ES-I3 (cell line): ENCODE measurements at regions not wholly inside any gene's neighbourhood (a gene's known extent, or its start where the extent isn't known, plus 50 kb on each side); places are given as distances from the start of the nearest gene placed in this dataset.

Source experiments
- H3K36me3 ChIP-seq: 2 replicates; pipeline ENCODE4 v1.6.1; 2013; ENCODE audit warnings: mild to moderate bottlenecking, low read length, control low read depth, moderate library complexity; ENCODE audit not compliant: insufficient read depth
- H3K4me1 ChIP-seq: 2 replicates; pipeline ENCODE4 v1.6.1; 2013; ENCODE audit warnings: mild to moderate bottlenecking, control low read depth, low read length; ENCODE audit not compliant: insufficient read depth
- H3K9ac ChIP-seq: 2 replicates; pipeline ENCODE4 v1.6.1; 2013; ENCODE audit warnings: low read depth, mild to moderate bottlenecking, low read length, moderate library complexity
- H3K9me3 ChIP-seq: 2 replicates; pipeline ENCODE4 v1.6.1; 2013; ENCODE audit warnings: mild to moderate bottlenecking, low read length, moderate library complexity; ENCODE audit not compliant: control insufficient read depth, insufficient read depth

DNA sequence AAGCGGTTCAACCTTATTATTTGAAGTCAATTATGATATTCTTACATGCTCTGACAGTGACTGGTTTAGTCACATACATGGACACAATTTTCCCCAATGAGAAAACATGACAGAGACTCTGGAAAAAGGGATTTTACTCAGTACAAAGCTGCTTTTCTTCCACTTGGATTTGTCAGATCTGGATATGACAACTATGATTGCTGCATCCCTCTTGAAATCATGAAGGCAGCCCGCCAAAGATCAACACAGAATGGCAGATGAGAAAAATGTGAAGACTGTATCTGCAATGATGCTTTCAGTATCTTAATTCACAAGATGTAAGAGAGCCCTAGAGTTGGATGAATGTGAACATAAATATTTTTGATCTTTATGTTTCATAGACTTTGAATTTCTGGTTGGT lies 439.6 kb downstream of the CDH8 start:
- no peaks in the 10 kb centered on the region for H3K36me3 ChIP-seq
- no peaks in the 10 kb centered on the region for H3K9me3 ChIP-seq
- H3K4me1 ChIP-seq = no peaks in the 10 kb centered on the region
- H3K9ac ChIP-seq = no peak overlapping the region

DNA sequence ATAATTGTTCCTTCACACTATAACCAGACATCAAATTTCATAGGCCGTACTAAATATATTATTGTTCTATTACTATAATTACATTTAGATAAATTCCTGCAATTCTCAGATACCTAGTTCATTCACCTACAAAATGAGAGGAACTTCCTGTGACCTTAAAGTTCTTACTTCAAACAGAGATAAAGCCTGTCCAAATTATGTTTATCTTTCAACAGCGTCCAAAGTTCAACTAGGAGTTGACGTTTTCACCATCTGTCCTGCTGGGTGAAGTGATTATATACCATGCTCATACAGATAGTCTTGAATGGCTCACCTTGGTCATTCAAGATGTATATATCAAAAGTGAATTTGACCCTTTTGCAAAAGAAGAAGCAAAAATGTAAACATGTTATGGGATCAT lies 440.6 kb downstream of the CDH8 start:
- Histone ChIP-seq H3K9ac (no peak overlapping the region), H3K4me1 (no peaks in the 10 kb centered on the region), H3K9me3 (no peaks in the 10 kb centered on the region), H3K36me3 (no peaks in the 10 kb centered on the region)

DNA sequence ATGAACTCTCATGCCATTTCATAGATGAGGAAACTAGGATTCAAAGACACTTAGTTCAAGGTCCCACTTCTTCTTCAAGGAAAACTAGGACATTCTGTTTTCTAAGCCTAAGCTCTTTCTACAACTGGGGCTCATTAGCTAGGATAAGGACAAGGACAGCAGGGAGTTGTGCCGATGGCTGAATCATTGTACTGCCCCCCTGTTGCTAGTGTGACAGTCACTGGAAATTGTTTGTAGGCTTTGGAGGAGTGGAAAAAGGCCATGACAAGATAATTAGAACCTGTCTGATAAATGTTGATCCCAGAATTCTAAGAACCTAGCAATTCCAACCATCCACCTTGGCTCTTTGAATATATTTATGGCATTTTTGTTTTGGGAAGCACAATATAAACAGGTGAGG lies 445.7 kb downstream of the CDH8 start:
- no peak overlapping the region for H3K9ac ChIP-seq
- no peaks in the 10 kb centered on the region for H3K4me1 ChIP-seq
- no peaks in the 10 kb centered on the region for H3K36me3 ChIP-seq
- H3K9me3 ChIP-seq = no peaks in the 10 kb centered on the region

DNA sequence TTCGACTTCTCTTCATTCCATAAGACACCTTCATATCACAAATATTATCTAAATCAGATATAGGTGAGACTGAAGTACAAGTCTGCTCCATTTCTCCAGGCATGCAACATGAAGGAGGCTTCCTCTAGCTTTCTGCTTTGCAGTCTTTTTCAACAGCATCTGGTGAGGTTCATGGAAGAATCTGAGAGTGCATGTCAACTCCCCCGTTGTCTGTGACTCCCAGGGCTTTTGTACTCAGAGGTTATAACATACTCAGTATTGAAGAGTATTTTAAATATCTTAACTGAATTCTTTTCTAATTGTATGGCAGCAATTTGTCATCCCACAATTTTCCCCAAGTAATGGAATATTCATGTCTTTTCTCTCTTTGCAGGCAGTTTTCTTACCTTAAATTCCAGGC lies 448.7 kb downstream of the CDH8 start:
- H3K36me3 ChIP-seq = no peaks in the 10 kb centered on the region
- no peaks in the 10 kb centered on the region for H3K9me3 ChIP-seq
- H3K9ac ChIP-seq = no peak overlapping the region
- no peaks in the 10 kb centered on the region for H3K4me1 ChIP-seq

DNA sequence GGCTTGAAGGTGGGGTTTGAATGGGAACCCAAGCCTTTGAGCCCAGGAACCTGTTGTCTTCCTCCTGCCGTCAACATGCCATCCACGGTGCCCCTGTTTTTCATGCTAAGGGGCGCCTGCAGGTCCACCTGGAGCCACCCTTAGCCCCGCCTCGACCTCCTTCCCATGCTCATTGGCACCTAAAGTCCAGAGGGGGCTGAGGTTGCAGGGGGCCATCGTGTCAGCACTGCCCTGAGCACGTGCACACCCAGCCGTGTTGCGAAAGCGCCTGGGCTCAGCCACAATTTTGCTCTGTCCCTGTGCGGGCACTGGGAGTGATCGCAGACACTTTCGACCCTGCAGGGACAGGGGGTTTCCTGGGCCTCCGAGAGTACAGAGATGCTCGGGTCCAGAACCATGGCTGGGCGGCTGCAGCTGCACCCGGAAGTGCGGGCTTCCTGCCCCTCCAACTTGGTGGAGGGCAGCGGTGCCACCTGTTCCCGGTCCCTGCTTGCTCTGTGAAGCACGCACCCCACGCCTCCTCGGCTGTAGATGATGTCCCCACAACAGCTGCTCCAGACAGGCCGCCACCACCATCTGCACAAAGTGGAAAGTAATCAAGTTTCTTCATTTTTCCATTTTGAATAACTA lies 454.7 kb downstream of the CDH8 start:
- no peak overlapping the region for H3K9ac ChIP-seq
- H3K36me3 ChIP-seq = no peaks in the 10 kb centered on the region
- H3K4me1 ChIP-seq = no peaks in the 10 kb centered on the region
- no peaks in the 10 kb centered on the region for H3K9me3 ChIP-seq

DNA sequence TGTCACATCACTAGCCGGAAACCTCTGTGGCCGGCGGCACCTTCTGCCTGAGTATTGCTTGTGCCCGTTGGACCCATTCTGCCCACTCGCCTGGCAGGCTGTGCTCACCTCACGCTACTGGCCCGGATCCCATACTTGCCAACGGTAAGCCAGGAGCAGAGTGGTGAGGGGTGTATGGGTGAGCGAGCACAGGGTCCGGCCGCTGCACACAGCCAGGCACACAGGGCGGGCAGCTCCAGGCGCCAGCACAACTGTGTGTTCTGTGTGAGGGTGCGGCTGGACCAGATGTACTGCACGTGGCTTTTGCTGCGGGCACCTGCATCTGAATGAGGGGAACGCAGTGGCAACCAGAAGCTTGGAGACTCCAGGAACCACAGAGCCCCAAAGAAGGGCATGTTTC lies 455.7 kb downstream of the CDH8 start:
- H3K9me3 ChIP-seq = no peaks in the 10 kb centered on the region

DNA sequence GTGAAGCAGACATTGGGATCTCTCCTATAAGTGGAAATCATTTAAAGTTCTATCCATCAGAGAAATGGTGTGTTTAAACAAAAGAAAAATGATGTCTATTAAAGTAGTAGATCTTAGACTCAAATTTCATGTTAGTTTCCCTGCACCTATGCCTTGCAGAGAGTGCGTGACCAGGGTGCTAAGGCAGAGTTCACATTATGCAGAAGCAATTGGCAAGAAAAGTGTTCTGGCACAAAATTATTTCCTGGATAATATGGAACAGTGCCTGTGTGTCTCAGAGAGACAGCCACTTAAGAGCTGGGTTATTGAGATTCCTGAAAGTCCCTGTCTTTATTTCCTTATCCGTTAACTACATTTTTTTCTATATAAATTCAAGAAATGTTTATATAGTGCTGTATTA lies 457.0 kb downstream of the CDH8 start:
- Histone ChIP-seq H3K36me3 (no peaks in the 10 kb centered on the region), H3K9ac (no peak overlapping the region), H3K4me1 (no peaks in the 10 kb centered on the region), H3K9me3 (no peaks in the 10 kb centered on the region)

More for the DNA sequence above, 455.7 kb downstream of the CDH8 start:
- H3K9ac ChIP-seq = no peak overlapping the region
- no peaks in the 10 kb centered on the region for H3K36me3 ChIP-seq
- H3K4me1 ChIP-seq = no peaks in the 10 kb centered on the region

DNA sequence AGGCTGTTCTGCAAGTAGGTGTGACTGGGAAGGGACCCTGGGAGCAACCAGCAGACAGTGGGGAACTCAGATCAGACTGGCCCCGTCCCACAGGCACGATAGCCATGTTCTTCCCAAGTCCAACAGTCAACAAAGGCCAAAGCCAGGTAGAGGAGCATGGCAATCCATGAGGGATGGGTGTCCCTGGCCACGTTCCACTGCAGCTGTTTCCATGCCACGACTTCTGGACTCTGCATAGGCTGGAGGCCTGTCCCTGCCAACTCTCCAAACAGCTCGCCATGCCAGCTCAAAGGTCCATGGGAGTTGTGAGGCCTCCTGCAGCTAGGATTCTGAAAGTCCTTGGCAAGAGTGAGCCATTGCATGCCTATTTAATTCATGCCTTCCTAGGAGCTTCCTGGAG lies 459.8 kb downstream of the CDH8 start:
- no peak overlapping the region for H3K9ac ChIP-seq
- no peaks in the 10 kb centered on the region for H3K36me3 ChIP-seq
- no peaks in the 10 kb centered on the region for H3K4me1 ChIP-seq
- no peaks in the 10 kb centered on the region for H3K9me3 ChIP-seq

DNA sequence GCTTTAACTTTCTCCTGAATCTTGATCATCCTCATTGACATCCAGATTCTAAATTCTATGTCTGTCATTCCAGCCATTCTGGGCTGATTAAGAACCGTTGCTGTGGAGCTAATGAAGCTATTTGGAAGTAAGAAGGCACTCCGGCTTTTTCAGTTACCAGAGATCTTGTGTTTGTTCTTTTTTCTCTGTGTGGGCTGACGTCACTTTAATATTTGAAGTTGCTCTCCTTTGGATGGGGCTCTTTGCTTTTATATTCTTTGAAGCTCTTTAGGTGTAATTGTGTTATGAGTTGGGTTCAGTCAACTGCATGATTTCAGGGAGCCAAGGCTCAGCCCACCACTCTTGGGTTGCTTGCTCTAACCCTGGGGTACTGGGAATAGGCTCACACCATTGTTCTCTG lies 460.6 kb downstream of the CDH8 start:
- no peak overlapping the region for H3K9ac ChIP-seq
- no peaks in the 10 kb centered on the region for H3K36me3 ChIP-seq
- H3K4me1 ChIP-seq = no peaks in the 10 kb centered on the region
- H3K9me3 ChIP-seq = no peaks in the 10 kb centered on the region

DNA sequence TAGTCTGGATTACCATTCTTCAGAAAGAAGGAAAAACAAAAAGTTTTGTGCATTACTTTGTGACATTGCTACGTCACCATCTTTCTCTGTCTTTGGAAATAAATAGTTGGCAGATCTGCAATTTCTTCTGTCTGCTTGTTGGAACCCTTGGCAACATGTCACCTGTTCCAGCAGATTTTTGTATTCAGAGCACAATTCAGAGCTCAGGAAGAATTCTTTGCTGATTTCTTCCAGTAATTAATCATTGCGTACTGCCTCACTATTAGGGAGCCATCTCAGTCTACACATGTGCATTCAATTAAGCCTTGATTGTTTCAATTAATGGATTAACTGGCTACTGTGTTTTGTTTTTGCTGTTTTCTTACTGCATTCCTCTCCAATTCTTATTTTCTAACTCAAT lies 467.2 kb downstream of the CDH8 start:
- Histone ChIP-seq H3K9ac (no peak overlapping the region), H3K9me3 (no peaks in the 10 kb centered on the region), H3K4me1 (no peaks in the 10 kb centered on the region), H3K36me3 (no peaks in the 10 kb centered on the region)

DNA sequence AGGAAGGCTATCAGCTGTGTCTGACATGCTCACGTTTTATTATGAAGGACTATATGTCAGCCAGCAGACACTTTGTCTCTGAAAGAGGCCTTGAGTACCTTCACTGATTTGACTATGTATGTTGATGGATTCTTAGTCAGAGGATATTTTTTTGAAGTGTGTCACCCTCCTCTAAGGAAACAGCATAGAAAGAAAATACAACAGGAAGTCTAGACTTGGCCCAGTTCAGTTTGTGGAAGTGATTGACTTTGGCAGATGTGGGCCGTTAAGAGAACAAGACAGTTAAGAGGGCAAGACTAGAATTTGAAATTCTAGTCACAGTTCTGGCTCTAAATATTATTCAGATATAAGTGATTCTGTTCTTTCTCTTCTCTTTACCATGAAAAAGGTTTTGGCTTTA lies 471.5 kb downstream of the CDH8 start:
- H3K36me3 ChIP-seq = no peaks in the 10 kb centered on the region
- no peaks in the 10 kb centered on the region for H3K9me3 ChIP-seq

DNA sequence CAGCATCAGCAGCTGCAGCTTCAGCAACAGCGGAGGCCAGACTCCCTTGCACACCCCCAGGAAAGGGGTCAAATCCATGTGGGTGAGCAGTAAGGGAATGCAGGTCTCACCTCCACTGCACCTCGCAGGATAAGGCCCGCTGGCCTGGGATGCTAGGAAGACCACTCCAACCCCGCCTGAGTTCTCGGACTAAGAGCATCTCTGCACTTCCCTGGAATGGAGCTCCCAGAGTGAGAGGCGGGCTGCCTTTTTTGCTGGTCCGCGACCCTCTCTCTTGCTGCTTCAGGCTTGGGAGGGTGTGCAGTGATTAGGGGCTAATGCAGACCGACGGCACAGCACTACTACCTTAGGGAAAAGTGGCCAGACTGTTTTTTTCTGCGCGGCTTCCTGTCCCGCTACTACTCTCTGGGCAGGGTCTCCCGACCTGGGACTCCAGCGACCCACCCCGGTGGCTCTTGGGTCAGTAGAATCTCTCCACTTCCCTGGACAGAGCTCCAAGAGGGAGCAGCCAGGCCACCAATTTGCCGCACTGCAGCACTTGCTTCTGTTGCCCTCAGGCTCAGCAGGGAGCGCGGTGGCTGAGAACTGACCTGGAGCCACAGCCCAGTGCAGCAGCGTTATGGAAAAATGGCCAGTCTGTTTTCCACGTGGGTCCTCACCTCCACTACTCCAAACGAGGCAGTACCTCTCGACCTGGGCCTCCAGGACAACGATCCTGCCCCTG lies 480.4 kb downstream of the CDH8 start:
- Histone ChIP-seq H3K9ac (no peak overlapping the region), H3K36me3 (no peaks in the 10 kb centered on the region), H3K4me1 (no peaks in the 10 kb centered on the region), H3K9me3 (no peaks in the 10 kb centered on the region)

More for the DNA sequence above, 471.5 kb downstream of the CDH8 start:
- H3K9ac ChIP-seq = no peak overlapping the region
- no peaks in the 10 kb centered on the region for H3K4me1 ChIP-seq

DNA sequence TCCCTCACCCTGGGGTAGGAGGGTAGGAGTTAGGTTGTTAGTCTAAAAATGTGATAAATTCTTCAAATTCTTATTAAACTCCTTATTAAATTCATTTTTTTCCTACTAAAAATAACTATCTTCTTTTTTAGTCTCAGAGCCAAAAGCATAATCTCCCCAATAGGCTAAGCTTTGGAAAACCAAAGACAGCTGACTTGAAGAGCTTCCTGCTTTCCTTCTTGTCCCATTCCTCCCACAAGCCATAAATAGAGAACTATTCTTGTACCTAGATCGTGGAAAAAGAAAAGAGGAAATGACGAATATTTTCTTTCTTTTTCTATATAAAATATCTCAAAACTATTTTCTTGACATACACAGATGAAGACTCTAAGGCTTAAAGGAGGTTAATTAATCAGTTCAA lies 486.9 kb downstream of the CDH8 start:
- Histone ChIP-seq H3K36me3 (no peaks in the 10 kb centered on the region), H3K9ac (no peak overlapping the region), H3K9me3 (no peaks in the 10 kb centered on the region), H3K4me1 (peaks cover 2% of the 10 kb centered on the region; the same call in 1 of the 2 replicates)

DNA sequence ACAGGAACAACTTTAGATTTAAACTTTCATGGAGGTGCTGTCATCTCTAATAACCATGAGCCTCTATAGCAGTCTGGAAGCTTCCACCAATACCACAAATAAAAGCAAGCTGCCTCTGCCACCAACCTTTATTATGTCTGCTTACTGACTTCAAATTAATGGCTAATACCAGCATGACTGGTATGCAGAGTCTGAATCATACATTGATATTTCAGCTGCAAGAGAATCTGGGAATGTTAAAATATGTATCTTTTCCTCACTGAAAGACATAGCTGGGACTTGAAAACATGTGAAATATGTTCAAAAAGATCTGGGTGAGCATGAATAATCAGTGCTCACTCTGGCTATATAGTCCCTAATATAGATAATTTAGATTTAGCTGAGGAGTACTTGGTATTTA lies 488.6 kb downstream of the CDH8 start:
- H3K9me3 ChIP-seq = no peaks in the 10 kb centered on the region
- no peaks in the 10 kb centered on the region for H3K36me3 ChIP-seq
- H3K9ac ChIP-seq = no peak overlapping the region
- H3K4me1 ChIP-seq = peaks cover 9% of the 10 kb centered on the region; the same call in 1 of the 2 replicates

DNA sequence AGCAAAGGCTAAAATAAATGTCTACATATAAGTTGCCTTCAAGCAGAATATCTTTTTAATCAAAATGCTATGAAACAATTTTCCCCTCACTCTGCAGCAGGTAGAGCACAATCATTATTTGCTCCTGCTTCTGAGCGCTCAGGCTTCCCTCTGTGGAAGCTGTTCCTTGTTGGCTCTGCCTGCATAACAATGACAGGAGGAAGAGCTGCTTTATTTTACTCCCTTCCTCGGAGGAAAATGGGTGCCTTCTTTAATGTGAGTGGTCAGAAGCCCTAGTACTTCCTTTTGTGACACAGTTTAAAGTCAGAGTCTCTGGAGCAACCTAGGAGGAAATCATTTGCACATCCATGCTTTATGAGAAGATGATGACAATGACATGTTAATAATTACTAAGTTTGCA lies 492.1 kb downstream of the CDH8 start:
- Histone ChIP-seq H3K36me3 (no peaks in the 10 kb centered on the region), H3K4me1 (peaks cover 18% of the 10 kb centered on the region), H3K9ac (no peak overlapping the region), H3K9me3 (no peaks in the 10 kb centered on the region)
